Breast epithelium (tissue), 3 donors: ENCODE measurements at regions not wholly inside any gene's neighbourhood (a gene's known extent, or its start where the extent isn't known, plus 50 kb on each side); places are given as distances from the start of the nearest gene placed in this dataset.

Experiments used
- POLR2A ChIP-seq: fragments of 450-650 bp; IDR thresholded peaks from one replicate; pipeline ENCODE4 v1.6.1; 2016; ENCODE audit warnings: antibody characterized with exemption, mild to moderate bottlenecking, moderate library complexity
- POLR2AphosphoS5 ChIP-seq, 3 donors: sonication (generic); formaldehyde crosslinking; IDR thresholded peaks; one replicate each; pipeline ENCODE4 v1.6.1; 2017; ENCODE audit warnings: antibody characterized with exemption in 3 of 3

DNA sequence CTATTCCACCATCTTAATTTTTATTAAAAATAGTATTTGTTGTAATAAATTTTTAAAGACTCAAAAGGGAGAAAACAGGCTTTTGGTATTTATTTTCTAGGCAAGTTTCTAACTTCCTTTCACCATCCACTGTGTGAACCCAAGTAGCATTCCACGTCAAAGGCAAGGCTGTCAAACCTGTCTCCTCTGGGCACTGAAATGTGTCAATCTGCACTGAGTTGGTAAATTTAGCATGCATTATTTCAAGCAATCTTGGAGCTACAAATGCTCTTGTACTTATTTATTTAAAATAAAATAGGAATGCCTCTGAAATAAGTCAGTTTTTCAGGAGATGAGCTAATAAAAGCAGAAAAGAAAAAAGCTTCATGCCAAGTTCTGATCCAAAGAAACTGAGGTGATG, 130.9 kb upstream of the CNTNAP5 start:
- TF ChIP-seq POLR2AphosphoS5 (IDR thresholded peaks at IDR 0.05) = no peak
- TF ChIP-seq POLR2A = no peak
